Vagina (tissue), 2 donors: ENCODE measurements at regions not wholly inside any gene's neighbourhood (a gene's known extent, or its start where the extent isn't known, plus 50 kb on each side); places are given as distances from the start of the nearest gene placed in this dataset.

Source experiments
- CTCF ChIP-seq, 3 experiments: fragments of 450-650 bp in 2 of 3; fragments of 200-600 bp in 1 of 3; sonication (generic) in 1 of 3; IDR thresholded peaks; one replicate each; pipeline ENCODE4 v1.5.1; 2017 to 2019; ENCODE audit warnings: antibody characterized with exemption in 3 of 3, mild to moderate bottlenecking in 2 of 3, moderate library complexity in 2 of 3
- POLR2A ChIP-seq, 2 donors: fragments of 450-650 bp; IDR thresholded peaks; one replicate each; pipeline ENCODE4 v1.6.1; 2017; ENCODE audit warnings: antibody characterized with exemption in 2 of 2, mild to moderate bottlenecking in 2 of 2, moderate library complexity in 2 of 2
- POLR2AphosphoS5 ChIP-seq, 2 donors: sonication (generic); formaldehyde crosslinking; IDR thresholded peaks; one replicate each; pipeline ENCODE4 v1.9.0; 2017; ENCODE audit warnings: antibody characterized with exemption in 2 of 2, mild to moderate bottlenecking in 2 of 2, low read depth in 1 of 2; ENCODE audit not compliant: insufficient read depth in 1 of 2

GRCh38 chr11:92162776-92163175 is 61.8 kb upstream of the FAT3 start:
- TF ChIP-seq CTCF (IDR thresholded peaks at IDR 0.05) = no peak
- TF ChIP-seq POLR2A (IDR thresholded peaks at IDR 0.05) = no peak
- TF ChIP-seq POLR2AphosphoS5 (IDR thresholded peaks at IDR 0.05; ENCODE audit: insufficient read depth in 1 of 2, low read depth in 1 of 2) = no peak
